ENCODE measurements at regions not wholly inside any gene's neighbourhood (a gene's known extent, or its start where the extent isn't known, plus 50 kb on each side); places are given as distances from the start of the nearest gene placed in this dataset.

DNA sequence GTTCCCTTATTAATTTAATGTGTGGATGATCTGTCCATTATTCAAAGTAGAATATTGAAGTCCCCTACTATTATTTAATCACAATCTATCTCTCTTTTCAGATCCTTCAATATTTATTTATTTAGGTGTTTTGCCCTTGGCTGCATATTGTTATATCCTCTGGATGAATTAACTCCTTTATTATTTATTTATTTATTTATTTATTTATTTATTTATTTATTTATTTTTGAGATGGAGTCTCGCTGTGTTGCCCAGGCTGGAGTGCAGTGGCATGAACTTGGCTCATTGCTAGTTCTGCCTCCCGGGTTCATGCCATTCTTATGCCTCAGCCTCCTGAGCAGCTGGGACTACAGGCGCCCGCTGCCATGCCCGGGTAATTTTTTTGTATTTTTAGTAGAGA, 776.6 kb upstream of the NXPH2 start:
- Histone ChIP-seq H3K79me2 (ENCODE audit: control insufficient read depth, insufficient read depth, low read length) (no peaks in the 10 kb centered on the region), H4K20me1 (ENCODE audit: control insufficient read depth, insufficient read depth, low read length, poor library complexity, severe bottlenecking) (no peaks in the 10 kb centered on the region), H2AFZ (ENCODE audit: insufficient read depth, low read depth, low read length, poor library complexity, severe bottlenecking) (no peak overlapping the region), H3K27me3 (replicated peaks in 1 of 4; ENCODE audit: control extremely low read depth in 1 of 4, control insufficient read depth in 3 of 4, insufficient read depth in 4 of 4, low read length in 3 of 4) (no peaks in the 10 kb centered on the region), H3K4me3 (ENCODE audit: control extremely low read depth in 1 of 5, extremely low read depth in 1 of 5, insufficient read depth in 1 of 5, low read depth in 2 of 5, low read length in 4 of 5) (no peak overlapping the region), H3K4me1 (ENCODE audit: control insufficient read depth in 2 of 2, insufficient read depth in 2 of 2, low read length in 2 of 2) (no peaks in the 10 kb centered on the region), H3K27ac (ENCODE audit: low read length in 2 of 2) (no peak overlapping the region), H3K9ac (ENCODE audit: low read length) (no peak overlapping the region), H3K9me3 (ENCODE audit: control extremely low read depth in 1 of 3, control insufficient read depth in 2 of 3, insufficient read depth in 1 of 3, low read length in 2 of 3) (no peaks in the 10 kb centered on the region), H3K36me3 (replicated peaks in 1 of 2; ENCODE audit: control extremely low read depth in 1 of 2, control insufficient read depth in 1 of 2, extremely low read depth in 1 of 2, insufficient read depth in 2 of 2, low read length in 1 of 2) (no peaks in the 10 kb centered on the region), H3K4me2 (replicated peaks; ENCODE audit: low read depth, low read length, poor library complexity, severe bottlenecking) (no peak overlapping the region)
- DNase-seq, result no peak
- H3K27ac Mint-ChIP-seq, result no peak overlapping the region
- POLR2A ChIA-PET, result no interaction called here
- no peaks in the 10 kb centered on the region for H3K4me1 Mint-ChIP-seq
- intact Hi-C loops (cut with micrococcal nuclease), result no loop called here
- peaks cover 2% of the 10 kb centered on the region for H3K9me3 Mint-ChIP-seq (ENCODE audit: insufficient read depth)
- no peaks in the 10 kb centered on the region for H3K27me3 Mint-ChIP-seq
- CTCF ChIA-PET, result no interaction called here
- 100% methylated on average over 1 of the region's 5 CpGs for WGBS (ENCODE audit: insufficient coverage)
- TF ChIP-seq EZH2 (IDR thresholded peaks at IDR 0.05; ENCODE audit: borderline replicate concordance, insufficient read depth, low read depth, low read length, poor library complexity, severe bottlenecking), result no peak
- TF ChIP-seq, protein P1, sequence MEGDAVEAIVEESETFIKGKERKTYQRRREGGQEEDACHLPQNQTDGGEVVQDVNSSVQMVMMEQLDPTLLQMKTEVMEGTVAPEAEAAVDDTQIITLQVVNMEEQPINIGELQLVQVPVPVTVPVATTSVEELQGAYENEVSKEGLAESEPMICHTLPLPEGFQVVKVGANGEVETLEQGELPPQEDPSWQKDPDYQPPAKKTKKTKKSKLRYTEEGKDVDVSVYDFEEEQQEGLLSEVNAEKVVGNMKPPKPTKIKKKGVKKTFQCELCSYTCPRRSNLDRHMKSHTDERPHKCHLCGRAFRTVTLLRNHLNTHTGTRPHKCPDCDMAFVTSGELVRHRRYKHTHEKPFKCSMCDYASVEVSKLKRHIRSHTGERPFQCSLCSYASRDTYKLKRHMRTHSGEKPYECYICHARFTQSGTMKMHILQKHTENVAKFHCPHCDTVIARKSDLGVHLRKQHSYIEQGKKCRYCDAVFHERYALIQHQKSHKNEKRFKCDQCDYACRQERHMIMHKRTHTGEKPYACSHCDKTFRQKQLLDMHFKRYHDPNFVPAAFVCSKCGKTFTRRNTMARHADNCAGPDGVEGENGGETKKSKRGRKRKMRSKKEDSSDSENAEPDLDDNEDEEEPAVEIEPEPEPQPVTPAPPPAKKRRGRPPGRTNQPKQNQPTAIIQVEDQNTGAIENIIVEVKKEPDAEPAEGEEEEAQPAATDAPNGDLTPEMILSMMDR (IDR thresholded peaks at IDR 0.05), result no peak
- ATAC-seq (ENCODE audit: low read depth), result no peak
- no peak overlapping the region for H3K4me3 Mint-ChIP-seq

DNA sequence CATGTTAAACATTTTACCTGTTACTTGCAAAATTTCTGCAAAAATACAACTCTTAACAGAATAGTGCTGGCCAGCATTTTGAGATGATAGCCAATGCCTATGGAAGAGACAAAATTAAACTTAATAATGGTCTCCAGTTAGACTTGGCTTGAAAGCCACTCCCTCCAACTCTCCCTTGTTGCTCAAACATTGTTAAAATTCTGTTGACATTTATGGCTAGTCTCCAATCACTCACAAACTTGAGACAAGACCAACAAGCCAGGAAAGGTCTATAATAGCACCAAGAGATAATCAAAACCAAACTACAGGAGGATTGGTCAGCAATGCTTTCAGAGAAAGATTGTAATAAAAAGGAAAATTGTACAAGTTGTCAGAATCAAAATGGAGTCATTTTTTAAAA, 770.7 kb upstream of the NXPH2 start:
- Histone ChIP-seq H3K79me2 (ENCODE audit: control insufficient read depth, insufficient read depth, low read length) (no peaks in the 10 kb centered on the region), H3K4me3 (ENCODE audit: control extremely low read depth in 1 of 5, extremely low read depth in 1 of 5, insufficient read depth in 1 of 5, low read depth in 2 of 5, low read length in 4 of 5) (no peak overlapping the region), H4K20me1 (ENCODE audit: control insufficient read depth, insufficient read depth, low read length, poor library complexity, severe bottlenecking) (no peaks in the 10 kb centered on the region), H3K9ac (ENCODE audit: low read length) (no peak overlapping the region), H2AFZ (ENCODE audit: insufficient read depth, low read depth, low read length, poor library complexity, severe bottlenecking) (no peak overlapping the region), H3K27ac (ENCODE audit: low read length in 2 of 2) (no peak overlapping the region), H3K9me3 (ENCODE audit: control extremely low read depth in 1 of 3, control insufficient read depth in 2 of 3, insufficient read depth in 1 of 3, low read length in 2 of 3) (no peaks in the 10 kb centered on the region), H3K27me3 (replicated peaks in 1 of 4; ENCODE audit: control extremely low read depth in 1 of 4, control insufficient read depth in 3 of 4, insufficient read depth in 4 of 4, low read length in 3 of 4) (no peaks in the 10 kb centered on the region), H3K4me1 (ENCODE audit: control insufficient read depth in 2 of 2, insufficient read depth in 2 of 2, low read length in 2 of 2) (no peaks in the 10 kb centered on the region), H3K4me2 (replicated peaks; ENCODE audit: low read depth, low read length, poor library complexity, severe bottlenecking) (no peak overlapping the region), H3K36me3 (replicated peaks in 1 of 2; ENCODE audit: control extremely low read depth in 1 of 2, control insufficient read depth in 1 of 2, extremely low read depth in 1 of 2, insufficient read depth in 2 of 2, low read length in 1 of 2) (no peaks in the 10 kb centered on the region)
- no peak for ATAC-seq (ENCODE audit: low read depth)
- H3K27me3 Mint-ChIP-seq, result no peaks in the 10 kb centered on the region
- peaks cover 2% of the 10 kb centered on the region for H3K9me3 Mint-ChIP-seq (ENCODE audit: insufficient read depth)
- DNase-seq, result no peak
- no peak overlapping the region for H3K4me3 Mint-ChIP-seq
- CTCF ChIA-PET, result no interaction called here
- TF ChIP-seq EZH2 (IDR thresholded peaks at IDR 0.05; ENCODE audit: borderline replicate concordance, insufficient read depth, low read depth, low read length, poor library complexity, severe bottlenecking), result no peak
- TF ChIP-seq, protein P1 (IDR thresholded peaks at IDR 0.05), result no peak
- POLR2A ChIA-PET, result no interaction called here
- H3K4me1 Mint-ChIP-seq, result no peaks in the 10 kb centered on the region
- H3K27ac Mint-ChIP-seq, result no peak overlapping the region
- intact Hi-C loops (cut with micrococcal nuclease), result no loop called here

Data from B cell (primary cell).